ENCODE measurements at regions not wholly inside any gene's neighbourhood (a gene's known extent, or its start where the extent isn't known, plus 50 kb on each side); places are given as distances from the start of the nearest gene placed in this dataset.

- CTCF ChIA-PET: interaction anchor here (0.5 to 2.1 kb wide), 12 partner anchors 10 to 1308 kb away, joined by 3 to 8 read pairs (median 4); partner anchors contain the start of gene IRF4
- H3K9me3 ChIP-seq (ENCODE audit: control extremely low read depth in 1 of 3, control insufficient read depth in 2 of 3, insufficient read depth in 1 of 3, low read length in 2 of 3): peaks cover 0 to 12% (median 0%) of the 10 kb centered on the region in 3 donors
- peak; percentile 59 for ATAC-seq (ENCODE audit: low read depth)
Measured at GRCh38 chr6:184161-184700, 108.1 kb upstream of the DUSP22 start.

More at GRCh38 chr6:184161-184700, 108.1 kb upstream of the DUSP22 start:
- H3K36me3 ChIP-seq (replicated peaks in 1 of 2; ENCODE audit: control extremely low read depth in 1 of 2, control insufficient read depth in 1 of 2, extremely low read depth in 1 of 2, insufficient read depth in 2 of 2, low read length in 1 of 2): no peaks in the 10 kb centered on the region
- H2AFZ ChIP-seq (ENCODE audit: insufficient read depth, low read depth, low read length, poor library complexity, severe bottlenecking): peak overlapping the region; percentile 30
- H3K4me2 ChIP-seq (replicated peaks; ENCODE audit: low read depth, low read length, poor library complexity, severe bottlenecking): peak overlapping the region; percentile 42
- H3K9ac ChIP-seq (ENCODE audit: low read length): no peak overlapping the region
- no peak for TF ChIP-seq EZH2 (IDR thresholded peaks at IDR 0.05; ENCODE audit: borderline replicate concordance, insufficient read depth, low read depth, low read length, poor library complexity, severe bottlenecking)
- TF ChIP-seq CTCF (IDR thresholded peaks at IDR 0.05): no peak
- Mint-ChIP-seq H3K27ac (peak overlapping the region; percentile 71), H3K9me3 (ENCODE audit: insufficient read depth) (no peaks in the 10 kb centered on the region), H3K27me3 (no peaks in the 10 kb centered on the region), H3K4me3 (peak overlapping the region; percentile 61), H3K4me1 (peaks cover 82% of the 10 kb centered on the region)
- H4K20me1 ChIP-seq (ENCODE audit: control insufficient read depth, insufficient read depth, low read length, poor library complexity, severe bottlenecking): no peaks in the 10 kb centered on the region
- DNase-seq: peak; percentile 44
- peak overlapping the region; percentile 33 to 55 for H3K27ac ChIP-seq (ENCODE audit: low read length in 2 of 2)
- no peaks in the 10 kb centered on the region for H3K27me3 ChIP-seq (replicated peaks in 1 of 4; ENCODE audit: control extremely low read depth in 1 of 4, control insufficient read depth in 3 of 4, insufficient read depth in 4 of 4, low read length in 3 of 4)
- WGBS (ENCODE audit: insufficient coverage): 18% methylated on average over 7 of the region's 7 CpGs
- H3K79me2 ChIP-seq (ENCODE audit: control insufficient read depth, insufficient read depth, low read length): no peaks in the 10 kb centered on the region
- intact Hi-C loops (cut with micrococcal nuclease): no loop called here
- POLR2A ChIA-PET: interaction anchor here (0.7 to 1.5 kb wide), 2 partner anchors 180 to 208 kb away, joined by 3 to 4 read pairs; partner anchors contain the start of gene IRF4
- H3K4me1 ChIP-seq (ENCODE audit: control insufficient read depth in 2 of 2, insufficient read depth in 2 of 2, low read length in 2 of 2): peaks cover 79 to 89% of the 10 kb centered on the region in 2 donors
- no peak overlapping the region for H3K4me3 ChIP-seq (ENCODE audit: control extremely low read depth in 1 of 5, extremely low read depth in 1 of 5, insufficient read depth in 1 of 5, low read depth in 2 of 5, low read length in 4 of 5)

Data from B cell (primary cell).